CD4-positive, alpha-beta T cell (primary cell): ENCODE measurements at regions not wholly inside any gene's neighbourhood (a gene's known extent, or its start where the extent isn't known, plus 50 kb on each side); places are given as distances from the start of the nearest gene placed in this dataset.

Experiments used
- ATAC-seq: fragments of 200-7000 bp; cut with Tn5 transposase; one replicate; pipeline ENCODE4 v1.10.0; 2022; ENCODE audit warnings: mild to moderate bottlenecking; ENCODE audit not compliant: poor library complexity
- CTCF ChIA-PET: fragments of 350-600 bp; sonication (Branson Sonifier 250); formaldehyde crosslinking; loops from one replicate; lab custom pipeline; 2021; ENCODE audit warnings: antibody characterized with exemption, inconsistent platforms; lab: Charles Lee
- POLR2A ChIA-PET: fragments of 350-600 bp; sonication (Branson Sonifier 250); formaldehyde crosslinking; loops from one replicate; lab custom pipeline; 2021; ENCODE audit warnings: antibody characterized with exemption, inconsistent platforms; lab: Charles Lee
- DNase-seq, 14 experiments: peaks; one replicate each; pipeline ENCODE4 v3.0.0-alpha.2; 2013 to 2020; ENCODE audit warnings: mixed read lengths in 2 of 14
- H3K27ac ChIP-seq, 2 donors: one replicate each; pipeline versions ENCODE4 v1.5.1 to v1.7.0; 2013; ENCODE audit warnings: low read length in 2 of 2, low read depth in 1 of 2, mild to moderate bottlenecking in 1 of 2
- H3K27me3 ChIP-seq, 2 experiments: 1 replicate in 1 of 2; 2 replicates in 1 of 2; pipeline versions ENCODE4 v1.6.1 to v1.7.0; 2013; ENCODE audit warnings: low read length in 2 of 2, control low read depth in 1 of 2, mild to moderate bottlenecking in 1 of 2, moderate library complexity in 1 of 2; ENCODE audit not compliant: insufficient read depth in 2 of 2, control insufficient read depth in 1 of 2
- H3K36me3 ChIP-seq: one replicate; pipeline ENCODE4 v1.6.1; 2013; ENCODE audit warnings: low read length, control low read depth; ENCODE audit not compliant: insufficient read depth
- H3K4me1 ChIP-seq: one replicate; pipeline ENCODE4 v1.6.1; 2013; ENCODE audit warnings: low read length, control low read depth; ENCODE audit not compliant: insufficient read depth
- H3K4me3 ChIP-seq: one replicate; pipeline ENCODE4 v1.5.1; 2013; ENCODE audit warnings: mild to moderate bottlenecking, low read length, moderate library complexity
- H3K9me3 ChIP-seq, 2 experiments: 1 replicate in 1 of 2; 2 replicates in 1 of 2; pipeline versions ENCODE4 v1.6.1 to v1.7.0; 2013; ENCODE audit warnings: low read length in 2 of 2, mild to moderate bottlenecking in 2 of 2, control low read depth in 1 of 2, moderate library complexity in 1 of 2; ENCODE audit not compliant: control insufficient read depth in 1 of 2, insufficient read depth in 1 of 2
- H3K27ac Mint-ChIP-seq: one replicate; pipeline ENCODE4 v1.8.0; 2020; ENCODE audit warnings: mixed read lengths
- H3K27me3 Mint-ChIP-seq: one replicate; pipeline ENCODE4 v1.8.0; 2021; ENCODE audit warnings: mixed read lengths
- H3K36me3 Mint-ChIP-seq: one replicate; pipeline ENCODE4 v1.8.0; 2021; ENCODE audit warnings: low read depth, mixed read lengths
- H3K4me1 Mint-ChIP-seq: one replicate; pipeline ENCODE4 v1.8.0; 2021; ENCODE audit warnings: low read depth, mixed read lengths
- H3K4me3 Mint-ChIP-seq: one replicate; pipeline ENCODE4 v1.8.0; 2020; ENCODE audit warnings: mild to moderate bottlenecking, mixed read lengths
- H3K9me3 Mint-ChIP-seq: one replicate; pipeline ENCODE4 v1.8.0; 2020; ENCODE audit warnings: mixed read lengths
- CTCF ChIP-seq: fragments of 200-600 bp; IDR thresholded peaks from one replicate; pipeline ENCODE4 v1.8.0; 2022; ENCODE audit warnings: antibody characterized with exemption, mild to moderate bottlenecking
- intact Hi-C, 2 experiments: fragments of 100-400 bp; cut with DNase I in 1 of 2; cut with micrococcal nuclease in 1 of 2; formaldehyde crosslinking; loops; one replicate each; pipeline versions ENCODE4 v1.15.1 to v1.9.0; 2023 to 2025; cut with DNase I, micrococcal nuclease

DNA sequence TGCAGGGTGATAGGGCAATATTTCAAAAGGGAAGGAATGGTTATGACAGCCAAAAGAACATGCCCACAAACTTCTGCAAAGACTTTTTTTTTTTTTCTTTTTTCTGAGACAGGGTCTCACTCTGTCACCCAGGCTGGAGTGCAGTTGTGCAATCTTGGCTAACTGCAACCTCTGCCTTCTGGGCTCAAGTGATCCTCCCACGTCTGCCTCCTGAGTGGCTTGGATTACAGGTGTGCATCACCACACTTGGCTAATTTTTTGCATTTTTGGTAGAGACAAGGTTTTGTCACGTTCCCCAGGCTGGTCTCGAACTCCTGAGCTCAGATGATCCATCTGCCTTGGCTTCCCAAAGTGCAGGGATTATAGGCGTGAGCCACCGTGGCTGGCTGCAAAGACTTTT, 117.6 kb upstream of the ADGRF1 start:
- H3K27me3 ChIP-seq: peaks cover 0 to 3% of the 10 kb centered on the region in 2 experiments
- Mint-ChIP-seq H3K4me3 (no peak overlapping the region), H3K27ac (no peak overlapping the region), H3K27me3 (peaks cover 5% of the 10 kb centered on the region), H3K4me1 (no peaks in the 10 kb centered on the region), H3K36me3 (no peaks in the 10 kb centered on the region), H3K9me3 (no peaks in the 10 kb centered on the region)
- ATAC-seq: no peak
- ChIA-PET POLR2A (no interaction called here), CTCF (no interaction called here)
- no peaks in the 10 kb centered on the region for H3K9me3 ChIP-seq
- no peak for TF ChIP-seq CTCF
- no peaks in the 10 kb centered on the region for H3K36me3 ChIP-seq
- no peak overlapping the region for H3K27ac ChIP-seq
- DNase-seq: no peak
- no peak overlapping the region for H3K4me3 ChIP-seq
- no peaks in the 10 kb centered on the region for H3K4me1 ChIP-seq
- intact Hi-C loops: no loop called here

- ChIA-PET POLR2A (no interaction called here), CTCF (no interaction called here)
- Histone ChIP-seq H3K27ac (no peak overlapping the region), H3K36me3 (no peaks in the 10 kb centered on the region), H3K4me3 (no peak overlapping the region), H3K27me3 (peaks cover 0 to 3% of the 10 kb centered on the region in 2 experiments), H3K4me1 (no peaks in the 10 kb centered on the region), H3K9me3 (peaks cover 0 to 5% of the 10 kb centered on the region in 2 experiments)
- TF ChIP-seq CTCF: no peak
- H3K36me3 Mint-ChIP-seq: no peaks in the 10 kb centered on the region
- no peak overlapping the region for H3K27ac Mint-ChIP-seq
- H3K4me3 Mint-ChIP-seq: no peak overlapping the region
- ATAC-seq (no peak), DNase-seq (no peak)
- no peaks in the 10 kb centered on the region for H3K9me3 Mint-ChIP-seq
- intact Hi-C loops: no loop called here
- no peaks in the 10 kb centered on the region for H3K4me1 Mint-ChIP-seq
- H3K27me3 Mint-ChIP-seq: peaks cover 5% of the 10 kb centered on the region
Measured at GRCh38 chr6:47157653-47158219, 115.6 kb upstream of the ADGRF1 start.

DNA sequence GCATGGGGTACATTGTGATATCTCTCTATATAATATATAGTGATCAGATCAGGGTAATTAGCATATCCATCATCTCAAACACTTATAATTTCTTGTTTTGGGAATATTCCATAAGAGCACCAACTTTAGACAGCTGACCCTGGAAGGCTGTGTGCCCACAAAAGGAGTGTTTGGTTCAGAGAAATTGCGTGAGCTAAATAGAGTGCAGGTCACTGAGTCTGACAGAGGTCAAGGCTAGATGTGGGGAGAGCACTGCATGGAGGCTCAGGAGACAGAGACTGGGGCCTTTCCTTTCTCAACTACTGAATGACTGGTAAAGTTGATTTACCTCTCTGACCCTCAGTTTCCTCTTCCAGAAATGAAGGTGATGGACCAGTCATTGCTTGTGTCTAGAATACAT, 114.9 kb upstream of the ADGRF1 start:
- Mint-ChIP-seq H3K4me3 (no peak overlapping the region), H3K36me3 (no peaks in the 10 kb centered on the region), H3K27me3 (peaks cover 5% of the 10 kb centered on the region), H3K9me3 (no peaks in the 10 kb centered on the region), H3K4me1 (no peaks in the 10 kb centered on the region), H3K27ac (no peak overlapping the region)
- H3K27me3 ChIP-seq: peaks cover 0 to 3% of the 10 kb centered on the region in 2 experiments
- no peak overlapping the region for H3K27ac ChIP-seq
- H3K4me1 ChIP-seq: no peaks in the 10 kb centered on the region
- H3K9me3 ChIP-seq: peaks cover 0 to 5% of the 10 kb centered on the region in 2 experiments
- POLR2A ChIA-PET: no interaction called here
- ATAC-seq (no peak), DNase-seq (no peak)
- CTCF ChIA-PET: no interaction called here
- no peaks in the 10 kb centered on the region for H3K36me3 ChIP-seq
- no peak for TF ChIP-seq CTCF
- intact Hi-C loops: no loop called here
- H3K4me3 ChIP-seq: no peak overlapping the region
